Stimulated activated CD4-positive, alpha-beta T cell treated with anti-CD3 and anti-CD28 coated beads, Interleukin-1b, Interleukin-23, amount 100 ng/mL, for 1 hour (primary cell): ENCODE measurements at regions not wholly inside any gene's neighbourhood (a gene's known extent, or its start where the extent isn't known, plus 50 kb on each side); places are given as distances from the start of the nearest gene placed in this dataset.
"Not testable (repeated sequence)": the region's sequence is repeated elsewhere in the genome, so short reads cannot be mapped to it uniquely, and the experiment has no call there.

Experiments
- DNase-seq, 2 donors: peaks; one replicate each; pipeline ENCODE4 v3.0.0-alpha.2; 2020; ENCODE audit warnings: low read depth in 2 of 2

- no peak for DNase-seq
These were observed 315.4 kb upstream of the CDYL start for GRCh38 chr6:4460586-4461475.

GRCh38 chr6:4459996-4460395, 316.2 kb upstream of the CDYL start:
- DNase-seq: no peak

- no peak for DNase-seq
These were observed 317.2 kb upstream of the CDYL start for GRCh38 chr6:4459032-4459431.

- no peak for DNase-seq
These were observed 316.3 kb upstream of the ECI2 start for GRCh38 chr6:4451718-4452117.

- no peak for DNase-seq
These were observed 315.7 kb upstream of the ECI2 start for GRCh38 chr6:4451081-4451480.

- no peak for DNase-seq
These were observed 314.9 kb upstream of the ECI2 start for GRCh38 chr6:4450237-4450636.

- no peak for DNase-seq
These were observed 314.0 kb upstream of the ECI2 start for GRCh38 chr6:4449409-4449808.

GRCh38 chr6:4448841-4449240, 313.5 kb upstream of the ECI2 start:
- no peak for DNase-seq

- no peak for DNase-seq
These were observed 312.4 kb upstream of the ECI2 start for GRCh38 chr6:4447639-4448330.

GRCh38 chr6:4446982-4447381, 311.6 kb upstream of the ECI2 start:
- DNase-seq: no peak

GRCh38 chr6:4441981-4442434, 306.6 kb upstream of the ECI2 start:
- no peak for DNase-seq

- DNase-seq: no peak
These were observed 303.8 kb upstream of the ECI2 start for GRCh38 chr6:4439159-4439558.

GRCh38 chr6:4437342-4437741, 302.0 kb upstream of the ECI2 start:
- DNase-seq: no peak

- DNase-seq: no peak
These were observed 300.6 kb upstream of the ECI2 start for GRCh38 chr6:4435981-4436445.

- no peak for DNase-seq
These were observed 299.3 kb upstream of the ECI2 start for GRCh38 chr6:4434655-4435054.

GRCh38 chr6:4433199-4433598, 297.8 kb upstream of the ECI2 start:
- no peak for DNase-seq

- DNase-seq: no peak
These were observed 291.6 kb upstream of the ECI2 start for GRCh38 chr6:4426968-4427367.

GRCh38 chr6:4421837-4422236, 286.5 kb upstream of the ECI2 start:
- DNase-seq: no peak

- DNase-seq: no peak
These were observed 284.9 kb upstream of the ECI2 start for GRCh38 chr6:4420160-4420865.

- no peak for DNase-seq
These were observed 280.2 kb upstream of the ECI2 start for GRCh38 chr6:4415549-4415948.

- DNase-seq: not testable (repeated sequence)
These were observed 278.7 kb upstream of the ECI2 start for GRCh38 chr6:4414078-4414477.

- no peak for DNase-seq
These were observed 277.7 kb upstream of the ECI2 start for GRCh38 chr6:4413073-4413472.
